ENCODE measurements at regions not wholly inside any gene's neighbourhood (a gene's known extent, or its start where the extent isn't known, plus 50 kb on each side); places are given as distances from the start of the nearest gene placed in this dataset.
"Not testable (repeated sequence)": the region's sequence is repeated elsewhere in the genome, so short reads cannot be mapped to it uniquely, and the experiment has no call there.

DNA sequence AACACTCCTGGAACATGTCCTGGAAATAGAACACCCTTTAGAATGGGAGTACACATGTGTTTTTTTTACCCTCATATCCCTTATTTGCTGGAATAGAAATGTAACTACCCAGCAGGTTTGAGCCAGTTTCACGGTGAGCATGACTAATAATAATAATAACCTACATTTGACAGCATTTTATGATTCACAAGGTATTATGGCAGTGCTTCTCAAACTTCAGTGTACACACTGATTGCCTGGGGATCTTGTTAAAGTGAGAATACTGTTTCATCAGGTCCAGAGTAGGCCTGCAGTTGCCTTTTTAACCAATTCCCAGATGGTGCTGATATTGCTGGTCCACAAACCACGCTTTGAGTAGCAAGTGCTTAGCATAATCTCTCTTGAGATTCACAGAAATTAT is 63.9 kb downstream of the NFKBIZ start:
- ATAC-seq = peak; percentile 39; the same call in 2 of the 3 replicates
- no peak for TF ChIP-seq RARB (CRISPR knock-in tag; IDR thresholded peaks at IDR 0.05)
- TF ChIP-seq PPARA (CRISPR knock-in tag; IDR thresholded peaks at IDR 0.05; ENCODE audit: borderline replicate concordance) = no peak
- TF ChIP-seq CSDC2 (CRISPR knock-in tag; IDR thresholded peaks at IDR 0.05) = no peak
- TF ChIP-seq ZNF70 (CRISPR knock-in tag; IDR thresholded peaks at IDR 0.05) = no peak
- no peak for TF ChIP-seq TOX (CRISPR knock-in tag; IDR thresholded peaks at IDR 0.05; ENCODE audit: borderline replicate concordance)
- TF ChIP-seq, protein P1, sequence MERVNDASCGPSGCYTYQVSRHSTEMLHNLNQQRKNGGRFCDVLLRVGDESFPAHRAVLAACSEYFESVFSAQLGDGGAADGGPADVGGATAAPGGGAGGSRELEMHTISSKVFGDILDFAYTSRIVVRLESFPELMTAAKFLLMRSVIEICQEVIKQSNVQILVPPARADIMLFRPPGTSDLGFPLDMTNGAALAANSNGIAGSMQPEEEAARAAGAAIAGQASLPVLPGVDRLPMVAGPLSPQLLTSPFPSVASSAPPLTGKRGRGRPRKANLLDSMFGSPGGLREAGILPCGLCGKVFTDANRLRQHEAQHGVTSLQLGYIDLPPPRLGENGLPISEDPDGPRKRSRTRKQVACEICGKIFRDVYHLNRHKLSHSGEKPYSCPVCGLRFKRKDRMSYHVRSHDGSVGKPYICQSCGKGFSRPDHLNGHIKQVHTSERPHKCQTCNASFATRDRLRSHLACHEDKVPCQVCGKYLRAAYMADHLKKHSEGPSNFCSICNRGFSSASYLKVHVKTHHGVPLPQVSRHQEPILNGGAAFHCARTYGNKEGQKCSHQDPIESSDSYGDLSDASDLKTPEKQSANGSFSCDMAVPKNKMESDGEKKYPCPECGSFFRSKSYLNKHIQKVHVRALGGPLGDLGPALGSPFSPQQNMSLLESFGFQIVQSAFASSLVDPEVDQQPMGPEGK (CRISPR knock-in tag; IDR thresholded peaks at IDR 0.05; ENCODE audit: borderline replicate concordance) = no peak
- no peak for TF ChIP-seq ZC3H10 (CRISPR knock-in tag; IDR thresholded peaks at IDR 0.05)
- TF ChIP-seq ZNF565 (CRISPR knock-in tag; conservative IDR thresholded peaks at IDR 0.05; ENCODE audit: low read depth) = no peak
- TF ChIP-seq ZNF8 (CRISPR knock-in tag; IDR thresholded peaks at IDR 0.05) = no peak

DNA sequence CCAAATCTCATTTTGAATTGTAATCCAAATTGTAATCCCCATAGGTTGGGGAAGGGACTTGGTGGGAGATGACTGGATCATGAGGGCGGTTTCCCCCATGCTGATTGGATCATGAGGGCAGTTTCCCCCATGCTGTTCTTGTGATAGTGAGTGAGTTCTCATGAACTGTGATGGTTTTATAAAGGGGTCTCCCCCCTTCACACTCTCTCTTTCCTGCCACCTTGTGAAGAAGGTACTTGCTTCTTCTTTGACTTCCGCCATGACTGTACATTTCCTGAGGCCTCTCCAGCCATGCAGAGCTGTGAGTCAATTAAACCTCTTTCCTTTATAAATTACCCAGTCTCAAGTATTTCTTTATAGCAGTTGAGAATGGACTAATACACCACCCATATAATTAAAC is 68.4 kb downstream of the NFKBIZ start:
- ATAC-seq = not testable (repeated sequence)

DNA sequence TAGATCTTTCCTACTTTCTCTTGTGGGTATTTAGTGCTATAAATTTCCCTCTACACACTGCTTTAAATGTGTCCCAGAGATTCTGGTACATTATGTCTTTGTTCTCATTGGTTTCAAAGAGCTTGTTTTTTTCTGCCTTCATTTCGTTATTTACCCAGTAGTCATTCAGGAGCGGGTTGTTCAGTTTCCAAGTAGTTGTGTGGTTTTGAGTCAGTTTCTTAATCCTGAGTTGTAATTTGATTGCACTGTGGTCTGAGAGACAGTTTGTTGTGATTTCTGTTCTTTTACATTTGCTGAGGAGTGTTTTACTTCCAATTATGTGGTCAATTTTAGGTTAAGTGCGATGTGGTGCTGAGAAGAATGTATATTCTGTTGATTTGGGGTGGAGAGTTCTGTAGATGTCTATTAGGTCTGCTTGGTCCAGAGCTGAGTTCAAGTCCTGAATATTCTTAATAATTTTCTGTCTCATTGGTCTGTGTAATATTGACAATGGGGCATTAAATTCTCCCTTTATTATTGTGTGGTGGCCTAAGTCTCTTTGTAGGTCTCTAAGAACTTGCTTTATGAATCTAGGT is 72.9 kb downstream of the NFKBIZ start:
- ATAC-seq = not testable (repeated sequence)

DNA sequence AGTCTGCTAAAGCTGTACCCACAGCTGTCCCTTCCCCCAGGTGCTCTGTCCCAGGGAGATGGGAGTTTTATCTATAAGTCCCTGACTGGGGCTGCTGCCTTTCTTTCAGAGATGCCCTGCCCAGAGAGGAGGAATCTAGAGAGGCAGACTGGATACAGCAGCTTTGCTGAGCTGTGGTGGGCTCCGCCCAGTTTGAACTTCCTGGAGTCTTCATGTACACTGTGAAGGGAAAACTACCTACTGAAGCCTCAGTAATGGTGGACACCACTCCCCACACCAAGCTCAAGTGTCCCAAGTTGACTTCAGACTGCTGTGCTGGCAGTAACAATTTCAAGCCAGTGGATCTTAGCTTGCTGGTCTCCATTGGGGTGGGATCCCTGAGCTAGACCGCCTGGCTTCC is 75.3 kb downstream of the NFKBIZ start:
- ATAC-seq = not testable (repeated sequence)

DNA sequence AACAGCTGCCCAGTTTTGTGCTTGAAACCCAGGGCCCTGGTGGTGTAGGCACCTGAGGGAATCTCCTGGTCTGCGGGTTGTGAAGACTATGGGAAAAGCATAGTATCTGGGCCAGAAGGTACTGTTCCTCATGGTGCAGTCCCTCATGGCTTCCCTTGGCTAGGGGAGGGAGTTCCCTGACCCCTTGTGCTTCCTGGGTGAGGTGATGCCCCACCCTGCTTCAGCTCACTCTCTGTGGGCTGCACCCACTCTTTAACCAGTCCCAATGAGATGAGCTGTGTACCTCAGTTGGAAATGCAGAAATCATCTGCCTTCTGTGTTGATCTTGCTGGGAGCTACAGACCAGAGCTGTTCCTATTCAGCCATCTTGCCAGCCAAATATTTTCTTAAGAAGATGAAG is 75.8 kb downstream of the NFKBIZ start:
- not testable (repeated sequence) for ATAC-seq

DNA sequence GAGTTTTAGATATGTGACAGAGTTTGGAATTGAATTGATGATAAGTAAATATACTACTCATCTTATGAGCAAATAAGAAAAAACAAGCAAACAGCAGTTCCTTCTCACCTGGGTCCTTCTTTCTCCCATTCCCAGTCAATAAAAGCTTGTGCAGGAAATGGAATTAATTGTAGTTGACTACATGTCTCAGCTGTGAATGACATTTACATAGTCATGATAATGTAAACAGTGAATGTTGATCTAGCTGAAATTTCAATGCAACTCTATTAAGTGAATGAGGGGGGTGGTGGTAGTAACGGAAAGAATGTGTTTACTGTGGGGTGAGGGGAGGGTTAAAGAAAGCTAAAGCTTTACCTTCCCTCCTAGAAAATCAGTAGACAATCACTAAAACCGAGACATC is 76.2 kb downstream of the NFKBIZ start:
- TF ChIP-seq PPARA (CRISPR knock-in tag; IDR thresholded peaks at IDR 0.05; ENCODE audit: borderline replicate concordance) = no peak
- TF ChIP-seq SNAI2 (CRISPR knock-in tag; IDR thresholded peaks at IDR 0.05) = no peak
- TF ChIP-seq ARNTL (CRISPR knock-in tag; IDR thresholded peaks at IDR 0.05; ENCODE audit: borderline replicate concordance, low read depth) = no peak
- TF ChIP-seq, protein P1 (CRISPR knock-in tag; IDR thresholded peaks at IDR 0.05; ENCODE audit: borderline replicate concordance) = no peak
- TF ChIP-seq CSDC2 (CRISPR knock-in tag; IDR thresholded peaks at IDR 0.05) = no peak
- TF ChIP-seq ISL1 (CRISPR knock-in tag; IDR thresholded peaks at IDR 0.05) = no peak
- TF ChIP-seq OSR1 (CRISPR knock-in tag; IDR thresholded peaks at IDR 0.05) = no peak
- no peak for TF ChIP-seq TOX (CRISPR knock-in tag; IDR thresholded peaks at IDR 0.05; ENCODE audit: borderline replicate concordance)
- no peak for TF ChIP-seq ZNF70 (CRISPR knock-in tag; IDR thresholded peaks at IDR 0.05)
- no peak for TF ChIP-seq TCF4 (CRISPR knock-in tag; IDR thresholded peaks at IDR 0.05; ENCODE audit: borderline replicate concordance)
- no peak for TF ChIP-seq ESRRG (CRISPR knock-in tag; IDR thresholded peaks at IDR 0.05)
- TF ChIP-seq, protein P2, sequence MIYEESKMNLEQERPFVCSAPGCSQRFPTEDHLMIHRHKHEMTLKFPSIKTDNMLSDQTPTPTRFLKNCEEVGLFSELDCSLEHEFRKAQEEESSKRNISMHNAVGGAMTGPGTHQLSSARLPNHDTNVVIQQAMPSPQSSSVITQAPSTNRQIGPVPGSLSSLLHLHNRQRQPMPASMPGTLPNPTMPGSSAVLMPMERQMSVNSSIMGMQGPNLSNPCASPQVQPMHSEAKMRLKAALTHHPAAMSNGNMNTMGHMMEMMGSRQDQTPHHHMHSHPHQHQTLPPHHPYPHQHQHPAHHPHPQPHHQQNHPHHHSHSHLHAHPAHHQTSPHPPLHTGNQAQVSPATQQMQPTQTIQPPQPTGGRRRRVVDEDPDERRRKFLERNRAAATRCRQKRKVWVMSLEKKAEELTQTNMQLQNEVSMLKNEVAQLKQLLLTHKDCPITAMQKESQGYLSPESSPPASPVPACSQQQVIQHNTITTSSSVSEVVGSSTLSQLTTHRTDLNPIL (CRISPR knock-in tag; IDR thresholded peaks at IDR 0.05; ENCODE audit: low read depth) = no peak
- TF ChIP-seq ZNF565 (CRISPR knock-in tag; conservative IDR thresholded peaks at IDR 0.05; ENCODE audit: low read depth) = no peak
- no peak for TF ChIP-seq GLIS3 (CRISPR knock-in tag; IDR thresholded peaks at IDR 0.05)
- TF ChIP-seq ZFP3 (CRISPR knock-in tag; IDR thresholded peaks at IDR 0.05) = no peak
- TF ChIP-seq, protein P3, sequence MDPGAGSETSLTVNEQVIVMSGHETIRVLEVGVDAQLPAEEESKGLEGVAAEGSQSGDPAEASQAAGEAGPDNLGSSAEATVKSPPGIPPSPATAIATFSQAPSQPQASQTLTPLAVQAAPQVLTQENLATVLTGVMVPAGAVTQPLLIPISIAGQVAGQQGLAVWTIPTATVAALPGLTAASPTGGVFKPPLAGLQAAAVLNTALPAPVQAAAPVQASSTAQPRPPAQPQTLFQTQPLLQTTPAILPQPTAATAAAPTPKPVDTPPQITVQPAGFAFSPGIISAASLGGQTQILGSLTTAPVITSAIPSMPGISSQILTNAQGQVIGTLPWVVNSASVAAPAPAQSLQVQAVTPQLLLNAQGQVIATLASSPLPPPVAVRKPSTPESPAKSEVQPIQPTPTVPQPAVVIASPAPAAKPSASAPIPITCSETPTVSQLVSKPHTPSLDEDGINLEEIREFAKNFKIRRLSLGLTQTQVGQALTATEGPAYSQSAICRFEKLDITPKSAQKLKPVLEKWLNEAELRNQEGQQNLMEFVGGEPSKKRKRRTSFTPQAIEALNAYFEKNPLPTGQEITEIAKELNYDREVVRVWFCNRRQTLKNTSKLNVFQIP (CRISPR knock-in tag; IDR thresholded peaks at IDR 0.05; ENCODE audit: borderline replicate concordance, low read depth) = no peak
- TF ChIP-seq ZNF8 (CRISPR knock-in tag; IDR thresholded peaks at IDR 0.05) = no peak
- no peak for TF ChIP-seq ZC3H10 (CRISPR knock-in tag; IDR thresholded peaks at IDR 0.05)
- TF ChIP-seq, protein P4, sequence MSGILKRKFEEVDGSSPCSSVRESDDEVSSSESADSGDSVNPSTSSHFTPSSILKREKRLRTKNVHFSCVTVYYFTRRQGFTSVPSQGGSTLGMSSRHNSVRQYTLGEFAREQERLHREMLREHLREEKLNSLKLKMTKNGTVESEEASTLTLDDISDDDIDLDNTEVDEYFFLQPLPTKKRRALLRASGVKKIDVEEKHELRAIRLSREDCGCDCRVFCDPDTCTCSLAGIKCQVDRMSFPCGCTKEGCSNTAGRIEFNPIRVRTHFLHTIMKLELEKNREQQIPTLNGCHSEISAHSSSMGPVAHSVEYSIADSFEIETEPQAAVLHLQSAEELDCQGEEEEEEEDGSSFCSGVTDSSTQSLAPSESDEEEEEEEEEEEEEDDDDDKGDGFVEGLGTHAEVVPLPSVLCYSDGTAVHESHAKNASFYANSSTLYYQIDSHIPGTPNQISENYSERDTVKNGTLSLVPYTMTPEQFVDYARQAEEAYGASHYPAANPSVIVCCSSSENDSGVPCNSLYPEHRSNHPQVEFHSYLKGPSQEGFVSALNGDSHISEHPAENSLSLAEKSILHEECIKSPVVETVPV (CRISPR knock-in tag; IDR thresholded peaks at IDR 0.05) = no peak
- ATAC-seq = no peak
